BJ (cell line): ENCODE measurements at regions not wholly inside any gene's neighbourhood (a gene's known extent, or its start where the extent isn't known, plus 50 kb on each side); places are given as distances from the start of the nearest gene placed in this dataset.

Experiments used
- CTCF ChIA-PET: fragments of 350-600 bp; formaldehyde crosslinking; extraction: SDS; loops from one replicate; lab custom pipeline; 2021; ENCODE audit warnings: antibody characterized with exemption, inconsistent platforms; lab: Yijun Ruan, JAX
- POLR2A ChIA-PET: fragments of 300-600 bp; sonication (Branson Sonifier 250); formaldehyde crosslinking; extraction: SDS; loops from one replicate; lab custom pipeline; 2021; ENCODE audit warnings: antibody characterized with exemption; lab: Charles Lee
- DNase-seq: peaks from one replicate; pipeline ENCODE4 v3.0.0-alpha.2; 2011; ENCODE audit warnings: low read depth
- H3K27me3 ChIP-seq: 2 replicates; pipeline ENCODE4 v1.6.0; 2011; ENCODE audit warnings: low read length; ENCODE audit not compliant: control insufficient read depth, insufficient read depth
- H3K36me3 ChIP-seq: 2 replicates; pipeline ENCODE4 v1.5.1; 2011; ENCODE audit warnings: low read length; ENCODE audit not compliant: control insufficient read depth, insufficient read depth
- H3K4me3 ChIP-seq: 2 replicates; pipeline ENCODE4 v1.5.1; 2011; ENCODE audit warnings: low read depth, mild to moderate bottlenecking, control low read depth, low read length
- CTCF ChIP-seq: IDR thresholded peaks from 2 replicates; pipeline ENCODE4 v1.5.1; 2011; ENCODE audit warnings: low read depth, mild to moderate bottlenecking, control low read depth, inconsistent platforms, low read length, moderate library complexity; ENCODE audit not compliant: insufficient read depth

DNA sequence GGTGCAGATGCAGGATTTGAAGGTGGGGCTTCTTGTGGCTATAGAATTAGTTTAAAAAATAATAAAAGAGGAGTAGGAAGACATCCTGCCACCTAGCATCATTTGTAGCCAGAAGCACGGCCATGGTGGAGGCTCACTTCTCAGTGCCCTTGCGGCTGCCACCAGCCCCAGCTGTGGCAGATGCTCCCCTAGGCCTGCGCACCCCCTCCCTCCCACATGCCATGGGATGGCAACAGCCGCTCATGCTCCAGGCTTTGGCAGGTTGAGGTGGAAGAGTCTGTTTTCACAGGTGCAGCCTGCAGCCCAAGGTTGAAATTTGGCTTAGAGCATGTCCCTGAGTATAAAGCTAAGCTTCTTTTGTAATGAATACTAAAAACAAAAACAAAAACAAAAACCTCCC is 96.4 kb downstream of the GATA6 start:
- CTCF ChIA-PET: interaction anchor here (1.1 kb wide), 1 partner anchor 9 kb away, joined by 4 read pairs; no protein-coding TSS in a partner anchor
- POLR2A ChIA-PET: no interaction called here
- H3K4me3 ChIP-seq: no peak overlapping the region

GRCh38 chr18:22260208-22260820 is 90.9 kb downstream of the GATA6 start:
- CTCF ChIA-PET: no interaction called here
- Histone ChIP-seq H3K4me3 (no peak overlapping the region), H3K36me3 (no peaks in the 10 kb centered on the region), H3K27me3 (peaks cover 2% of the 10 kb centered on the region)
- no peak for TF ChIP-seq CTCF
- DNase-seq: no peak
- POLR2A ChIA-PET: no interaction called here

More for the DNA sequence above, 96.4 kb downstream of the GATA6 start:
- DNase-seq: no peak
- no peak for TF ChIP-seq CTCF
- Histone ChIP-seq H3K27me3 (peaks cover 4% of the 10 kb centered on the region), H3K36me3 (no peaks in the 10 kb centered on the region)

DNA sequence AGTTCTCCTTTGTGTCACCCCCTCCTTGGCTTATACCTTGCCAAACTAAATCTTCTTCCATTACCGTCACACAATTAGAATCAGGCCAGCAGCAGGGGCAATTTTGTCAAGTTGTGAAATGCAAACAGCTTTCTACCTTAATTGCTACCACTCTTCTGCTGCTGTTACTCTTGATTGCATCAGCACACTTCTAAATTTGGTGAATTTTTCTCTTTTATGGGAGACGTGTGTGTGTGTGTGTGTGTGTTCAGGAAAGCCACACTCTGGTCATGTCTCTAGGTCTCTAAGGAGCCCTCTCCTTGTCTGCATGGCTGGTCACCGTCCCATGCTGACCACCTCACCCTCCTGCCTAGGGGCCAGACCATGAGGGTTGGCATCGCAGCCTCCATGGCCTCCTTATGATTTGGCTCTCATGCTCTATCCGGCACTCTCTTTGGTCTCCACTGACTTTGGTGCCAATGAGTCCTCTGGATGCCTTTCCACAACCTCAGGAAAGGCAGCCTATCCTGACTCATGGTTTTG is 87.7 kb downstream of the GATA6 start:
- Histone ChIP-seq H3K36me3 (no peaks in the 10 kb centered on the region), H3K27me3 (peaks cover 4% of the 10 kb centered on the region), H3K4me3 (no peak overlapping the region)
- CTCF ChIA-PET: interaction anchor here (2.4 kb wide), 1 partner anchor 14 kb away, joined by 6 read pairs; no protein-coding TSS in a partner anchor
- TF ChIP-seq CTCF: no peak
- POLR2A ChIA-PET: no interaction called here
- DNase-seq: no peak

GRCh38 chr18:22254088-22254487 is 84.7 kb downstream of the GATA6 start:
- H3K4me3 ChIP-seq: no peak overlapping the region
- POLR2A ChIA-PET: no interaction called here
- H3K27me3 ChIP-seq: peaks cover 8% of the 10 kb centered on the region
- DNase-seq: no peak
- TF ChIP-seq CTCF: no peak
- CTCF ChIA-PET: interaction anchor here (1.1 kb wide), 1 partner anchor 10 kb away, joined by 4 read pairs; no protein-coding TSS in a partner anchor
- H3K36me3 ChIP-seq: no peaks in the 10 kb centered on the region

GRCh38 chr18:22253676-22254075 is 84.3 kb downstream of the GATA6 start:
- no peaks in the 10 kb centered on the region for H3K36me3 ChIP-seq
- DNase-seq: no peak
- H3K4me3 ChIP-seq: no peak overlapping the region
- TF ChIP-seq CTCF: no peak
- CTCF ChIA-PET: interaction anchor here (1.1 kb wide), 1 partner anchor 10 kb away, joined by 4 read pairs; no protein-coding TSS in a partner anchor
- H3K27me3 ChIP-seq: peaks cover 8% of the 10 kb centered on the region
- POLR2A ChIA-PET: no interaction called here
